GM12878 (cell line): ENCODE measurements at regions not wholly inside any gene's neighbourhood (a gene's known extent, or its start where the extent isn't known, plus 50 kb on each side); places are given as distances from the start of the nearest gene placed in this dataset.

Experiments
- ATAC-seq: fragments of 200-7000 bp; cut with Tn5 transposase; 3 replicates; pipeline ENCODE4 v1.9.1; 2020; ENCODE audit warnings: mild to moderate bottlenecking, moderate library complexity
- BruUV-seq: library from RNA; stranded (reverse); fragments of 400-500 nt; replicated peaks from 2 replicates; lab custom pipeline; 2021; lab: Mats Ljungman, UMichigan
- CTCF ChIA-PET: fragments of 300-600 bp; sonication (Branson Sonifier 250); formaldehyde crosslinking; extraction: SDS; loops from one replicate; lab custom pipeline; 2021; ENCODE audit warnings: inconsistent platforms; lab: Yijun Ruan, JAX
- POLR2A ChIA-PET: fragments of 350-600 bp; formaldehyde crosslinking; extraction: SDS; loops from one replicate; lab custom pipeline; 2021; ENCODE audit warnings: inconsistent platforms; lab: Charles Lee
- RAD21 ChIA-PET: fragments of 300-600 bp; sonication (Branson Sonifier 250); formaldehyde crosslinking; loops from one replicate; lab custom pipeline; 2023; ENCODE audit warnings: antibody characterized with exemption; ENCODE audit not compliant: unreplicated experiment; lab: Charles Lee
- SMC1A ChIA-PET: fragments of 300-600 bp; sonication (Branson Sonifier 250); formaldehyde crosslinking; loops from one replicate; lab custom pipeline; 2023; ENCODE audit not compliant: unreplicated experiment, uncharacterized antibody; lab: Charles Lee
- DNase-seq: peaks from one replicate; pipeline ENCODE4 v3.0.0-alpha.2; 2011; ENCODE audit warnings: low read depth, low spot score
- FAIRE-seq: peaks from 3 replicates; lab custom pipeline; 2011; peaks lifted over from hg19 to GRCh38; lab: Jason Lieb, UNC
- H2AFZ ChIP-seq: 2 replicates; pipeline ENCODE4 v1.6.0; 2011; ENCODE audit warnings: low read depth, low read length, control low read depth; ENCODE audit not compliant: control insufficient read depth
- H3K27ac ChIP-seq: 2 replicates; pipeline ENCODE4 v1.5.1; 2011; ENCODE audit warnings: control low read depth; ENCODE audit not compliant: control insufficient read depth, insufficient read depth
- H3K27me3 ChIP-seq, 2 experiments: replicated peaks in 1 of 2; 2 replicates each; pipeline versions ENCODE4 v1.6.0 to v1.6.1; 2011; ENCODE audit warnings: low read length in 1 of 2; ENCODE audit not compliant: control insufficient read depth in 2 of 2, insufficient read depth in 2 of 2
- H3K36me3 ChIP-seq, 2 experiments: 2 replicates each; pipeline ENCODE4 v1.5.1; 2011; ENCODE audit warnings: low read length in 1 of 2; ENCODE audit not compliant: control insufficient read depth in 2 of 2, insufficient read depth in 2 of 2
- H3K4me1 ChIP-seq: 2 replicates; pipeline ENCODE4 v1.6.1; 2011; ENCODE audit warnings: mild to moderate bottlenecking, low read length, moderate library complexity, mixed read lengths; ENCODE audit not compliant: control insufficient read depth, insufficient read depth
- H3K4me2 ChIP-seq: 2 replicates; pipeline ENCODE4 v1.6.0; 2011; ENCODE audit warnings: control low read depth; ENCODE audit not compliant: control insufficient read depth, insufficient read depth
- H3K4me3 ChIP-seq: fragments of 200-600 bp; sonication (generic); 2 replicates; pipeline ENCODE4 v1.5.1; 2016
- H3K79me2 ChIP-seq: 2 replicates; pipeline ENCODE4 v1.6.0; 2011; ENCODE audit warnings: low read length; ENCODE audit not compliant: control insufficient read depth, insufficient read depth
- H3K9ac ChIP-seq: 2 replicates; pipeline ENCODE4 v1.8.0; 2011; ENCODE audit warnings: low read length, control low read depth, mixed read lengths; ENCODE audit not compliant: control insufficient read depth, insufficient read depth
- H3K9me3 ChIP-seq: replicated peaks from 3 replicates; pipeline ENCODE4 v1.5.1; 2011; ENCODE audit warnings: mild to moderate bottlenecking, low read length; ENCODE audit not compliant: control insufficient read depth, insufficient read depth
- H4K20me1 ChIP-seq: 2 replicates; pipeline ENCODE4 v1.6.0; 2011; ENCODE audit not compliant: control insufficient read depth, insufficient read depth
- CUX1 ChIP-seq: IDR thresholded peaks from 2 replicates; pipeline ENCODE4 v1.6.1; 2012; ENCODE audit warnings: improper control_type of control experiment, low read depth, low read length; ENCODE audit not compliant: insufficient replicate concordance
- NFXL1 ChIP-seq: fragments of 450-650 bp; IDR thresholded peaks from 2 replicates; pipeline ENCODE4 v1.6.1; 2017; ENCODE audit warnings: antibody characterized with exemption, mild to moderate bottlenecking, borderline replicate concordance
- RAD51 ChIP-seq: fragments of 450-650 bp; IDR thresholded peaks from 2 replicates; pipeline ENCODE4 v1.6.1; 2016; ENCODE audit warnings: moderate library complexity, mild to moderate bottlenecking, inconsistent platforms
- WGBS: methylation state at CpG from one replicate; pipeline ENCODE4 v1.1.6; 2016; ENCODE audit warnings: low lambda C conversion rate; ENCODE audit not compliant: insufficient replicate concordance, insufficient coverage; ENCODE audit errors: missing lambda C conversion rate; 5-methylcytosine and 5-hydroxymethylcytosine counted together
- in situ Hi-C: fragments of 300-500 bp; cut with MboI; formaldehyde crosslinking; loops from 9 replicates; pipeline ENCODE4 v1.14.3; 2018; ENCODE audit warnings: mixed read lengths
- intact Hi-C: fragments of 100-400 bp; cut with micrococcal nuclease; formaldehyde crosslinking; loops from one replicate; pipeline ENCODE4 v1.14.2; 2022; ENCODE audit not compliant: unreplicated experiment
- TF ChIP-seq, protein P1 (sequence below): fragments of 450-650 bp; IDR thresholded peaks from 2 replicates; pipeline ENCODE4 v1.6.1; 2018; ENCODE audit warnings: mild to moderate bottlenecking, low read depth, moderate library complexity; ENCODE audit not compliant: partially characterized antibody

- DNase-seq (no peak), ATAC-seq (no peak), FAIRE-seq (no peak)
- intact Hi-C loops (no loop called here), in situ Hi-C loops (no loop called here)
- ChIA-PET RAD21 (no interaction called here), SMC1A (interaction anchor here (1.3 kb wide), 1 partner anchor 21 kb away, joined by 3 read pairs; no protein-coding TSS in a partner anchor), CTCF (no interaction called here), POLR2A (no interaction called here)
- no peak overlapping the region for H3K27ac ChIP-seq
- no peaks in the 10 kb centered on the region for H3K27me3 ChIP-seq
- no peak overlapping the region for H3K4me3 ChIP-seq
- no peaks in the 10 kb centered on the region for H3K79me2 ChIP-seq
- no peak overlapping the region for H3K4me2 ChIP-seq
- WGBS, result 79% methylated on average over 8 of the region's 8 CpGs
- TF ChIP-seq, protein P1, sequence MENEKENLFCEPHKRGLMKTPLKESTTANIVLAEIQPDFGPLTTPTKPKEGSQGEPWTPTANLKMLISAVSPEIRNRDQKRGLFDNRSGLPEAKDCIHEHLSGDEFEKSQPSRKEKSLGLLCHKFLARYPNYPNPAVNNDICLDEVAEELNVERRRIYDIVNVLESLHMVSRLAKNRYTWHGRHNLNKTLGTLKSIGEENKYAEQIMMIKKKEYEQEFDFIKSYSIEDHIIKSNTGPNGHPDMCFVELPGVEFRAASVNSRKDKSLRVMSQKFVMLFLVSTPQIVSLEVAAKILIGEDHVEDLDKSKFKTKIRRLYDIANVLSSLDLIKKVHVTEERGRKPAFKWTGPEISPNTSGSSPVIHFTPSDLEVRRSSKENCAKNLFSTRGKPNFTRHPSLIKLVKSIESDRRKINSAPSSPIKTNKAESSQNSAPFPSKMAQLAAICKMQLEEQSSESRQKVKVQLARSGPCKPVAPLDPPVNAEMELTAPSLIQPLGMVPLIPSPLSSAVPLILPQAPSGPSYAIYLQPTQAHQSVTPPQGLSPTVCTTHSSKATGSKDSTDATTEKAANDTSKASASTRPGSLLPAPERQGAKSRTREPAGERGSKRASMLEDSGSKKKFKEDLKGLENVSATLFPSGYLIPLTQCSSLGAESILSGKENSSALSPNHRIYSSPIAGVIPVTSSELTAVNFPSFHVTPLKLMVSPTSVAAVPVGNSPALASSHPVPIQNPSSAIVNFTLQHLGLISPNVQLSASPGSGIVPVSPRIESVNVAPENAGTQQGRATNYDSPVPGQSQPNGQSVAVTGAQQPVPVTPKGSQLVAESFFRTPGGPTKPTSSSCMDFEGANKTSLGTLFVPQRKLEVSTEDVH, result no peak
- TF ChIP-seq RAD51, result no peak
- no peaks in the 10 kb centered on the region for H3K4me1 ChIP-seq
- H2AFZ ChIP-seq, result no peak overlapping the region
- BruUV-seq, result no TSS peak
- H3K9me3 ChIP-seq, result no peaks in the 10 kb centered on the region
- no peaks in the 10 kb centered on the region for H3K36me3 ChIP-seq
- H4K20me1 ChIP-seq, result no peaks in the 10 kb centered on the region
- H3K9ac ChIP-seq, result no peak overlapping the region
Measured at GRCh38 chr3:177521305-177521704, 324.0 kb upstream of the TBL1XR1 start.

DNA sequence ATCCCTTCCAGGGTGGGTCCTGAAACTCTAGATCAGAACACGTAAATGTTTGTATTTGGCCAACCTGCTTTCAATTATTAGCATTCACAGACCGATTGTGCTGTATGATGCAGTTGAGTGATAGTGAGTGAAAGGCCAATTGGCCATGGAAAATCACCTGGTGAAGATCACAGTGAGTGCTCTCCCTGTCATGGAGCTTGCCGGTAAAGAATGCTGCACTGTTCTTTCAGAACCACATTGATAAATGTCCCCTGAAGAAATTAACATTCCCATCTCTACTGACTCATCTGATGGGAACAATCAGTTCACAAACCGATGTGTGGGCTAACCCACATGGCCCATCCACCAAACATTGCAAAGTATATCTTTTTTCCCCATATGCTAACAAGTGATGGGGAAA, 324.8 kb upstream of the TBL1XR1 start:
- ChIA-PET RAD21 (no interaction called here), POLR2A (no interaction called here), CTCF (no interaction called here), SMC1A (interaction anchor here (1.3 kb wide), 1 partner anchor 22 kb away, joined by 3 read pairs; no protein-coding TSS in a partner anchor)
- Histone ChIP-seq H4K20me1 (no peaks in the 10 kb centered on the region), H3K9me3 (no peaks in the 10 kb centered on the region), H3K4me2 (no peak overlapping the region), H3K4me1 (no peaks in the 10 kb centered on the region), H3K27ac (no peak overlapping the region), H3K36me3 (no peaks in the 10 kb centered on the region), H2AFZ (no peak overlapping the region), H3K79me2 (no peaks in the 10 kb centered on the region), H3K27me3 (no peaks in the 10 kb centered on the region), H3K4me3 (no peak overlapping the region), H3K9ac (no peak overlapping the region)
- ATAC-seq, result no peak
- intact Hi-C loops (no loop called here), in situ Hi-C loops (no loop called here)
- WGBS, result 49% methylated on average over 4 of the region's 4 CpGs
- no peak for TF ChIP-seq CUX1
- TF ChIP-seq NFXL1, result no peak
- BruUV-seq, result no TSS peak
- no peak for DNase-seq
- no peak for FAIRE-seq
